EH (cell line): ENCODE measurements at regions not wholly inside any gene's neighbourhood (a gene's known extent, or its start where the extent isn't known, plus 50 kb on each side); places are given as distances from the start of the nearest gene placed in this dataset.
"Not testable (repeated sequence)": the region's sequence is repeated elsewhere in the genome, so short reads cannot be mapped to it uniquely, and the experiment has no call there.

Source experiments
- DNase-seq: peaks from one replicate; pipeline ENCODE4 v3.0.0-alpha.2; 2015; ENCODE audit warnings: low read depth

DNA sequence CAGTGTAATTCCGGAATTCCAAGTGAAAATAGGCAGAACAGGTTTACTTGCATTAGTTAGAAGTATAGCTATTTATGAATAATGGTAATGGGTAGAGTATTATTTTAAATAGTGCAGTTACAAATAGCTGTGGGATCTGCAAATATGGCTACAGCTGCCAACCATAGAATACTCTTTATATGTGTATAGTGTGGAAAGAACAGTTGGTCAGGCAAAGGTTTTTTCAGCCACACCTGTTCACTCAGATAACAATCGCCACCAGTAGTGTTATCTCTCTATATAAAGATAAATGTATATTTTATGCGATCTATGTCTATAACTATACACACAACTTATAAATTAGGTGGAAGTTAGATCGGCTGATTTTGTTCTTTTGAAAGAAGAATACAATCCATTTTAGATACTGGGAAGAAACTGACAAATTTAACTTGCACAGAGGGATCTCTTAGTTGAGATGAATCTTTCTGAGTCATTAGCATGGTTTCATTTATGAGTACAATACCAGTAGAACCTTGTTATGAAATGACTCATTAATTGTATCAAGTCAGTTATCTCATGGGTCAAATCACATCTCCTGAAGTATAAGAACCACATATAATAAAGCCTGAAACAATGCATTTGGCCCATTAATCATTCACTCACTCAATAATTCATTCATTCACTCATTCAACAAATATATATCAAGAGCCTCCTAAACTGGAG, 100.9 kb upstream of the NR3C2 start:
- no peak for DNase-seq

DNA sequence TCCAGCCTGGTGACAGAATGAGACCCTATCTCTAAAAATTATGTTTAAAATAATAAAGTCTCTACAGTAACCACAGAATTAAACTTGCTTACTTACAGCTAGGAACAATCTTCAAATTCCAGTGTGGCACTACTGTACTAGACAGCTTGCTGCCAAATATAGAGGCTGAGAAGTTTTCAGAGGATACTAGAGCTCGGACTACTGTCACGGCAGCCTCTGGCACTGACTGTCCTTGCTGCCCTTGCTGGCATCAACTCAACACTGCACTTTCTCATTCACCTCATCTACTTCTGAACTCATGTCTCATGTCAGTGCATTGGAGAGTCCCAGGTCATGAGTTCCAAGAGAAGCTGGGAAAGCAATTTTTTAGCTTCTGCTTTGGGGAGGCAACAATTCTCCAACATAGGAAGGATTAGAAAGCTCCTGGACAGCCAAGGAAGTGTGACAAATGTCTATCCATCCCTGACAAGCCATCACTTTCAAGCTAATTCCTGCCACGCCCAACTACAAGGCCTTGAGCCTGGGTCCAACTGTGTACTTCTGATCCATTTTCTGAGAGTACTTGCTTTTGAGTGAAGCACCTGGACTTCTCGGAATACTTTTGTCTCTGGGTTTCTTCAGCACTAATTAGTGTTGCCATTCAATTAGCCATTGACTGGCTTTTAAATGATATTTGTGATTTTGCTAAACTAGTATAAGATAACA, 98.6 kb upstream of the NR3C2 start:
- DNase-seq: no peak

DNA sequence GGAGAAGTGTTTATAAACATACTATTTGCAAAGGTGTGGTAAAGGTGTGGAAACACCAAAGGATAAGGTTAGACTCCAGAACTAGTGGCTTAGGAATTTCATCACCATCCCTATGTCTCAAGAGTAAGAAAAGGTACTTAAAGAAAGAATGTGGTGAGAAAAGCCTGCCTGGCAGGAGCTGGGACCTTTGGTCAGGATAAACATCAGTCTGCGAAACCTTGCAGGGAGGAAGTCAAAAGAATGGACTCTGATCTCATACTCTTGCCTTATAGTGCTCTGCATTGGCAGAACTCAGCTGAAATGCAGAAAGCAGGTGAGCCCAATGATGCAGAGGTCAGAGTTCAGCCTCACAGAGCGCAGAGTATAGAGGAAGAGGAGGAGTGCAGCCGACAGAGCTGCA, 97.2 kb upstream of the NR3C2 start:
- no peak for DNase-seq

DNA sequence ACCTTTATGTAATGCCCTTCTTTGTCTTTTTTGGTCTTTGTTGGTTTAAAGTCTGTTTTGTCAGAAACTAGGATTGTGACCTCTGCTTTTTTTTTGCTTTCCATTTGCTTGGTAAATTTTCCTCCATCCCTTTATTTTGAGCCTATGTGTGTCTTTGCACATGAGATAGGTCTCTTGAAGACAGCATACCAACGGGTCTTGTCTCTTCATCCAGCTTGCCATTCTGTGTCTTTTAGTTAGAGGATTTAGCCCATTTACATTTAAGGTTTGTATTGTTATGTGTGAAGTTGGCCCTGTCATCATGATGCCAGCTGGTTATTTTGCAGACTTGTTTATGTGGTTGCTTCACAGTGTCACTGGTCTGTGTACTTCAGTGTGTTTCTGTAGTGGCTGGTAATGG, 91.6 kb upstream of the NR3C2 start:
- not testable (repeated sequence) for DNase-seq

DNA sequence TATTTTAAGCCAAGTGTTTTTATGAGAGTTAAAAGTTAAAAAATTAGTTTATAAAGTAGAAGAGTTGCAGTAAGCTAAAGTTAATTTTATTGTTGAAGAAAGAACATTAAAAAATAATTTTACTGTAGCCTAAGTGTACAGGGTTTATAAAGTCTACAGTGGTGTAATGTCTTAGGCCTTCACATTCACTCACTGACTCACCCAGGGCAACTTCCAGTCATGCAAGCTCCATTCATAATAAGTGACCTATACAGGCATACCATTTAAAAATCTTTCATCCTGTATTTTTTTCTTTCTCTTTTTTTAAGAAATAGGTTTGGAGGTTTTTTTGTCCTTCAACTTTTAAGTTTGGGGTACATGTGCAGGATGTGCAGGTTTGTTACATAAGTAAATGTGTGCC, 87.9 kb upstream of the NR3C2 start:
- DNase-seq: no peak

DNA sequence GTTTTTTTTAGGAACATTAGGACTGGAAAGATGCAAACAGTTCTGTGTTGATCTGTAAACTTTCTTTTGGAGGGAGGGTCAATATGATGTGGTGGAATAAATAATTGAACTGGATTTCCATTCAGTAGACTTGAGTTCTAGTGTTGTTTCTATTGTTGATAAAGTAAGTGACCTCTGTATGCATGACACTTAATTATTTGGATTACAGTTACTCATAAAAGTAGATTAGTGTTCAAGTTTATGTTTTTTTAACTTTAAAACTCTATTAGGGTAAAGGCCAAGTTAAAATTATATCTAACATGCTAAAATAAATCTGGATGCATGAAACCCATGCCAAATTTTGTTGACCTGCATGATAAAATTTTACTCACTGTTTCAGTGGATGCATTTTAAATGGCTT, 85.4 kb upstream of the NR3C2 start:
- DNase-seq: no peak

DNA sequence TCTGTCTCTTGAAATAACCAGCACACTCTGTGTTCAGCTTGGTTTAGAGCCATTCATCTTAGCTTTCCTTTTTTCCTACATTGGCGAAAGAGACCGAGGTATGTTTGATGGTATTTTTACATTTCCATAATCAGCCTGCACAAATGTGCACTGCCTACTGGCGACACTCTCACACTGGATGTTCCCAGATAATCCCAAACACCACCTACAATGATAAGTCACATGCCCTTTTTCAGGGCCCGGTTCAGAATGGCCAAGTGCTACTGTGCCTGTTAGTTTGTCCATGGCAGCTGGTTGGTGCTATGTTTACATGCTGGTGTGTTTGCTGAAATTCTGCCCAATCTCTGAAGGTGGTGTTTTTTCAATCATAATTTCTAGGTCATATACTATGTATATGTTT, 80.8 kb upstream of the NR3C2 start:
- DNase-seq: no peak

DNA sequence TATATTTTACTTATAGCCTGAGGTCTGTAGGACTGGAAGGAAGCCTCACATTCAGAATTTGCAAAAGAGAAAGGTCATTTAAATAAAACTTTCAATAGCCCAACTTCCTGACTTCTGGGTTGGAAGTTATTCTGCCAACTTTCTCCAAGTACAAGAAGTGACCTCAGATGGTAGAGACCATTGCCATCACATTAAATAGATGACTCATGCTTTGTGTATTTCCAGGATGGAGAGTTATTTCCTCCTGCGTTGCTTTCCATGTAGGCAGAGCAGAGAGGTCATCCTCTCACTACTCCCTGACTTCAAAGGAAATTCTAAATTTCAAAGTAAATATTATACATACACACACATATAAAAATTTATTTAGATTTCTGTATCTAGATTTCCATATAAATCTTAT, 73.0 kb upstream of the NR3C2 start:
- no peak for DNase-seq

DNA sequence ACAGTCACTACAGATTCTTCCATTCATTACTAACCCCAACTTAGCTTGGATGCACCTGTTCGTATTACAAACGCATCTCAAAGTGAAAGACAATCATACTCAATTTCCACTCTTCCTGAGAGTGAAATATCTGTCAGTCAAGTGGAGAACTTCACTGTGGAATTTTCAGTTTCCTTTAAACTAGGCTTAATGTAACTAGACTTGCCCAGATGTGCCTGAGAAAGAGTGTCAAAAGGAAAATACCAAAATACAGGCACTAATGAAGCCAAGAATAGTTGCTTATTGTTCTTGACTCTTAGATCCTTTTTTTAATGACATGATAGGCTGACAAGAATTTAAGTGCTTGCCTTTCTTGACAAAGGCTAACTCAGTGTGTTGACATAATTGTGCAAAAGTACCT, 72.4 kb upstream of the NR3C2 start:
- no peak for DNase-seq

DNA sequence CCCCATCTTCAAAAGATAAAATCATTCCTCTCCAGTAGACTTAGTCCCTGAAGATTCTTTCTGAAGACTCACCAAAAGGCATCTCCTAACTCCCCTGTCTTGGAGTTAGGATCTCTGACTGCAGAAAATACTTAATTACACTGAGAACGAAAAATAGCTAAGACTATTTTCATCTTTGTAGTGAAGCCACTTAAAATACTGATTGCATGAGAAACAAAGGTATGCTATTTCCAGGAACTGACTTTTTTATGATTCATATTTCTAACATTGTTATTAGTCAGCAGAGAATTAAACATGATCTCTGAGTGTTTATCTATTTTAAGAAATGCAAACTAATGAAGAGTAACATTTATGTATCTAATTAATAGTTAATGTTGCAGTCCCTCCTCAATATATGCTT, 71.8 kb upstream of the NR3C2 start:
- no peak for DNase-seq

DNA sequence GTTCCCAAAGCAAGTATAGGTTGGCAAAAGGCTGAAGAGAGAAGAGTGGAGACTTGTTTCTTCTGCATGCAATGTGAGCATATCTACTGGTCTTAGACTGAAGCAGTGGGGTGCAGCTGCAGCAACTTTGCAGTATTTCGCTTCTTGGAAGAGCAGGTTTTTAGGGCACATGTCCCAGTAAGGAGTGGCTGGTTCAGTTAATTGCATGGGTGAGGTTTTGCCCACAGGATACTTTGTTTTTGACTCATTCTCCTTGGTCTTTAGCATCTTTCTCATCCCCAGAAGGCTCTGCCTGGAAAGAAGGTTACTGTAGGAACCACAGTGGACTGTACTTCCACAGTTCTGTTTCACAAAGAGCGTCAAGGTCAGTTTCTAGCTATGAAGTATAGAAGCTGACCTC, 68.0 kb upstream of the NR3C2 start:
- no peak for DNase-seq

DNA sequence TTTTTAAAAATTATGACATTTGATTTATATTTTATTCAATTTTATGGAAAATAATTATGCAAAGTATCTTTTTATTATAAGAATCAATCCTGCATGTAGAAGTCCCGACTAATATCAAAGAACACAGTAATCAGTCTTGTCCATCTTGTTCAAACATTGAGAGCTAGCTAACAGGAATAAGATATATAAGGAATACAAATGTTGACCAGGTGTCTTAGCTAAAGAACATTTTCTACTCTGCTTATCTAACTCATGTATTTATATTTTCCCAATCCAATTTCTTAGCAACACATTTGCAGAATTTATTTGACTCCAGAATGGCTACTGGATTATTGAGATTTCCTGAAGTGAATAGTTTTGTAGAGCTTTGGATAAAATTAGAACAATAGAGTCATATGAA, 61.5 kb upstream of the NR3C2 start:
- no peak for DNase-seq

DNA sequence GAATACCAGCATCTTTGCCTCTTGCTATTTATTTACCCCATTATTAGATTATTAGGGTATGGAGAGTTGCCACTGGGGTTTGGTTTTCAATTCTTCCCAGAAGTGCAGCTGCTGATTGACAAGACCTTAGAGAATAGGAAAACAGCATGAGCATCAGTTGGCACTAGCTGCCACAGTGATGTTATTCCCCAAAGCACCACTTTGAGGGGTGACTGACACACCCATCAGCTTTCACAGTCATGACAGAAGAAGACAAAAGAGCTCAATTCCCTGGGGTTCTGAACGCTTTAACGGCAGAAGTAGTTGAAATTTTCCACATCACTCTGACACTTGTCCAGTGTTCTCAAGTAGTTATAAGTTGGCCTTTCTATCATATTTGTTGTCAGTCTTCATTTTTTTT, 55.0 kb upstream of the NR3C2 start:
- DNase-seq: no peak

DNA sequence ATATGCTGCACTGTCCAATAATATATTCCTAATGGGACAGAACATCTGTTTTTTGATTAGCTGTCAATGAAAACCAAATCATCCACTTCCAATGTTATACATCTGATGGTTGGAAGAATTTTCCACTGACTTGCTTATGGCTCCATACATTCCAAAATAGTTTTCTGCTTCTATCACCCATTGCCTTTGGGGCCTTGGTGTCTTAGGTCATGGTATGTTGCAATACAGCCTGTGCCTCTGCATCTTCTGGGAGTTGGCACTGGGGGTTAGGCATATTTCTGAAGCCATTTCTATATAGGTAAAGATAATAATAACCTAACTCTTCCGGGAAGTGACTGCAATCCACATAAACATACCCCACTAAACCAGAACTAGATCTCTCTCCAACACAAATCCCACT, 53.2 kb upstream of the NR3C2 start:
- no peak for DNase-seq
